ENCODE measurements at regions not wholly inside any gene's neighbourhood (a gene's known extent, or its start where the extent isn't known, plus 50 kb on each side); places are given as distances from the start of the nearest gene placed in this dataset.

- DNase-seq: no peak
Observed at GRCh38 chr2:238727585-238728329, 120.1 kb upstream of the TWIST2 start.

DNA sequence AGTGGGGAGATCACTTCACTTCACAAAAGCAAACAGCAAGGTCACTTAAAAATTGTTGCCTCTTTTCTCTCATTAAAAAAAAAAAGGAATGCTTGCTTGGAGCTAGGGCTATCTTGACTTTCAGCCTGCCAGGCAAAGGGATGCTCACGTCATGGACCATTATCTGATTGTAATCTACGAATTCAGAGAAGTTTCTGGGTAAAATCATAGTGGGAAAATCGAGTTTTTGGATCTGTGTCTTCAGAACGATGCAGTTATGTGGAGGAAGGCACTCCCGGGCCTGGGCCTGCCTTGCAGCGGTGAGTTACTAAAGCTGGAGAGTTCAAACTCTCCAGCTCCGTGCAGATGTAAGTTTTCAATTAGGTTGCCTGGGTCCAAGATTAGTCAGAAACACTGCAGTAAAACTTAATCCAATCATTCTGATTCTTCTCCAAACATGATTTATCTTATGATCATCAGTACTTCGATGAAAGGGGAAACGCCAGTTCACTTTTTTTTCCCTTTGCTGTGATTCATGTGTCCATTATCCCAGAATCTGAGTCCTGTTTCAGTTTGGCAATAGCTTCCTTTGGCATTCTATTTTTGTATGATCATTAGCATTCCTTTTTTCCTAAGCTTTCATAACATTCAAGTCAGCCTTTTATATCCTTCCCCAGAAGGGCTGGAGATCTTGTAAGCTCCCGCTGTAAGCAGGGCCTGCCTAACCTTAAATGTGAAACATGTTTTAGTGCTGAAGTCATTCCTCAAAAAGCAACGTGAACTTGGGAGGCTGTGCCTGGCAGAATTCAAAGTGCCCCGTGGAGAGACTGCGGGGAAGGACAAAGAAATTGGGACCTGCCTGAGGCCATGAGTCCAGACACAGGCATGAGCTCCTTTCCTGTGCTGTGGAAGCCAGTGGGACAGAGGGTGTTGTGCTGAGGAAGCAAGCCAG, 119.3 kb upstream of the TWIST2 start:
- no peak for DNase-seq

- no peak for DNase-seq
Observed at GRCh38 chr2:238729261-238729935, 118.5 kb upstream of the TWIST2 start.

DNA sequence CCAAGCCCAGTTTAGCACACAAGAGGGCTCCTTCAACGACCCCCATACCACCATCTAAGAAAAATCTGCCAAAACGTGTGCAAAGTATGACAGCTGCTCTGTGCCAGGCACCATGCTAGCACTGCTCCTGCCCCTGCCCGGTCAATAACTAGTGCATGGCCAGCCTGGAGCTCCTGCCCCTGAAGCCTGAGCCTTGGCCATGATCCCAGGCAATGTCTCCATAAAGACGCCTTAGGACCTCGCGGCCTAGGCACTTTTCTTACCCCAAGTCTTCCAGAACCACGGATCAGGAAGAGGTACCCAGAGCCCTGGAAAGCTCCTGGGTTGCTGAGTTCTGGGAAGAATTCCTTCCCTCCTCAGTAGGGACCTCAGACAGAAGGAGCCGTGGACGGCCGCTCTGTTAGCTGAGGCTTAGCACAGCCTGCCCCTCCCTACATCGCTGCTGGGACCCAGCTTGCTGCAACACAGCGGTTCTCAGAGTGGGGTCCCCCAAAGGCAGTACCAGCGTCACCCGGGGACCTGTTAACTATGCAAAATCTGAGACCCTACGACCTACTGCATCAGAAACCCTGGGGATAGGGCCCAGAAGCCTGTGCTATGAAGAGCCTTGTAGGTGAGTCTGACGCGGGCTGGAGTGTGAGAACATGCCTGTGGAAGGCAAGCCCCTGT, 117.8 kb upstream of the TWIST2 start:
- DNase-seq: no peak

GRCh38 chr2:238730881-238731280, 117.0 kb upstream of the TWIST2 start:
- no peak for DNase-seq

- DNase-seq: no peak
Observed at GRCh38 chr2:238731961-238732360, 115.9 kb upstream of the TWIST2 start.

DNA sequence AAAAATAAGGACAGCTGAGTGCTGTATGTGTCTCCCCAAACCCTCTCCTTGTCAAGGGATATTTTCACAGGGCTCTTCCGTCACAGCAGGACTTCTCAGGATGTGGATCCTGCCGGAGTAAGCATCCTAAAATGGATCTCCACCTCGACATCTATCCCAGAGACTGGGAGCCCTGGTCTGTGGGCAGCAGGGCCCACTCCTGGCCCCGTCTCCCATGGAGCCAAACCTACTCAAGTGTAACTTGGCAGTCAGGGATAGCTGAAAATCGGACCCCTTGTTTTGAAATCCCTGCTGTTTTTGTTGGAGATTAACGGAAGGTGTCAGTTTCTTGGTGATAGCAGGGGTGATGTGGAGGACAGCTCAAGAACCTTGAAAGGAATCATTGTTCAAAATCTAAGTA, 109.0 kb upstream of the TWIST2 start:
- DNase-seq: no peak

GRCh38 chr2:238739668-238740067, 108.2 kb upstream of the TWIST2 start:
- no peak for DNase-seq

GRCh38 chr2:238741277-238741676, 106.6 kb upstream of the TWIST2 start:
- no peak for DNase-seq

- no peak for DNase-seq
Observed at GRCh38 chr2:238742066-238742465, 105.8 kb upstream of the TWIST2 start.

DNA sequence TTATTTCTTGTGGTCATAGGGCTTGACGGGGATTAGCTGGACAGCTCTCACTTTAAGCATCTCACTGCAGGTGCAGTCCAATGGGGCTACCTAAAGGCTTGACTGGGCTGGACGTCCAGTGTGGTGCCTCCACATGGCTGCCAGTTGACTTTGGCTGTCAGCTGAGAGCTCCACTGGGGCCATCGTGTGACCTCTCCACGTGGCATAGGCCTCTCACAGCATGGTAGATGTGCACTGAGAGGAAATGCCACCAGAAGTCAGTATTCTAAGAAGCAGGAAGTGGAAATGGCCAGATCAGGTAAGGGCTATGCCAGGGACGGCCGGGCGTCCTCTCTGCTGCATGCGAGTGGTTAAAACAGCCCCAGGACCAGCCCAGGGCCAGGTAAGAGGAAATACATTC, 105.2 kb upstream of the TWIST2 start:
- no peak for DNase-seq

DNA sequence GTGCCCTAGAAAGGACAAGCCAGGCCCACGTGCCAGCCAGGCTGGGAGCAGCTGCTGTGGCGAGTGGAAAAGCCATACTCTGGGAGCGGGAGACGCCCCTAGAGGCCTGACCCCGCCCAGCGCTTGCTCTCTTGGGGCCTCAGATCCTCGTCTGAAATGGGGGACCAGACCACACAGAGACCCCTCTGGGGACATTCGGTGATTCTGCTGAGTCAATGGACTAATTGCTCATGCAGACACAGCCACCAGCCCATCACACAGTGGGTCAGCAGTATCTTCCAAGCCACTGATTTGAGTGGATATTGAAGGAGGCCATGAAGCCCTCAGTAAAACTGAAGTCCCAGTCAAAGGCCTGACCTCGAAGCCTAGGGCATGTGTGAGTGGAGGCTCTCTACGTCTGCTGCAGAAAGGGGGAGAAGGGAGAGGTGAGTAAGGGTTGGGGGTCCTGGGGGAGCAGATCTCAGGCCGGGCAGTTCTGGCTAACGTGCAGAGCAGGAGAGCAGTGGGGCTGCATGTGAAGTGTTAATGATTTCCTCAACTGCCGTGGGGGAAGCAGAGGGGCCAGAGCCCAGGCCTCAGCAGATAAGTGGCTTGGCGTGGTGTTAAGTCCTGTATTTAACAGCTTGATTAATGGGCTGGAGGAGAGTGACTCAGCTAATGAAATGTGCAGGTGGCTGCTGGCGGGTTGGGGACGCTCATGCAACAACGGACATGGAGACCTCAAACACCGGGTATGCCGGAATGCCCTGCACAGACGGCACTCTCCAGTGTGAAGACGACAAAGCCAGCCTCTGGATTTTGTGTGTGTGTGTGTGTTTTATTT, 104.4 kb upstream of the TWIST2 start:
- DNase-seq: no peak

GRCh38 chr2:238744951-238745350, 102.9 kb upstream of the TWIST2 start:
- DNase-seq: no peak

- no peak for DNase-seq
Observed at GRCh38 chr2:238745997-238746396, 101.9 kb upstream of the TWIST2 start.

GRCh38 chr2:238747114-238747513, 100.8 kb upstream of the TWIST2 start:
- DNase-seq: no peak

- no peak for DNase-seq
Observed at GRCh38 chr2:238747557-238747956, 100.3 kb upstream of the TWIST2 start.

DNA sequence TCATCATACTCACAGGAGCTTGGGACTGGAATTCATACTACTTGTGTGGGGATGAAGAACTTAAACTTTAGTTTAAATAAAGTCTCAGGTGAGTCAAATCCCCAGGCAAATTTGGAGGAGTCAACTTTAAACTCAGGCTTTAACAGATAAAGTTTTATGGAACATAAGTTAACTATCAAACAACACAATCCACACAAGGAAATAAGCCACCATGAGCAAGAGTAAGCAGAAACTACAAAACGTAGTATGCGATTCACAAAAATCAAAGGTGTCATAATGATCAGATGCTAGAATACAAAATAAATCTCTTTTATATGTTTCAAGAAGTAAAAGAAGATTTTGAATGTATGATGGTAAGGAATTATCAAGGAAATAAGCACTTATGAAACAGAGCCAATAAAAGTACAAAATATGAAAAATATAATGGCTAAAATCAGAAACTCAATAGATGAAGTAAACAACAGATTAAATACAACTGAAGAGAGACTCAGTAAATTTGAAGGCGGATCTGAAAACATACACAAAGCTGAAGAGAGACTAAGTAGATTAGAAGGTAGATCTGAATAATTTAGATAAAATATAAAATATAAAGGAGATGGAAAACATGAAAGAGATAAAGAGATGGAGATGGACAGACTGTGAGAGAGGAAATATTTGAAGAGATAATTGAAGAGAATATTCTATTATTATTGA, 97.5 kb upstream of the TWIST2 start:
- DNase-seq: no peak

- DNase-seq: peak; percentile 2
Observed at GRCh38 chr2:238754259-238754658, 93.6 kb upstream of the TWIST2 start.

DNA sequence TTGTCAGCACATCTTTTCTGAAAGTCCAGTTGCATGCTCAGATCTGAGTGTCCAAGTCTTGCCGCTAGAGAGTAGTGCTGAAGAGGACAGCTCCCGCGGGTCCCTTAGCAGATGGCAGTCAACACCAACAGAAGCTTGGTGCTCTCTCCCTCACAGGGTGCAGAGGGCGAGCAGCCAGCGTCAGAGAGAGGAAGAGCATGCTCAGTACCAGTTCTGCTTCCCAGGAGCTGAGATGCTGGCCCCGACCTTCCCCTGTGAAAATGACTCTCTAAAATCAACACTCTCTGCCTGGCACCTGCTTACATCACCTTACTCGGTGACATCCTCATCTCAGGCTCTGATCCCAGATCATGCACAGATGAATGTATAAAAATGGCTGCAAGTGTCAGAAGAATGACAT, 86.0 kb upstream of the TWIST2 start:
- no peak for DNase-seq

DNA sequence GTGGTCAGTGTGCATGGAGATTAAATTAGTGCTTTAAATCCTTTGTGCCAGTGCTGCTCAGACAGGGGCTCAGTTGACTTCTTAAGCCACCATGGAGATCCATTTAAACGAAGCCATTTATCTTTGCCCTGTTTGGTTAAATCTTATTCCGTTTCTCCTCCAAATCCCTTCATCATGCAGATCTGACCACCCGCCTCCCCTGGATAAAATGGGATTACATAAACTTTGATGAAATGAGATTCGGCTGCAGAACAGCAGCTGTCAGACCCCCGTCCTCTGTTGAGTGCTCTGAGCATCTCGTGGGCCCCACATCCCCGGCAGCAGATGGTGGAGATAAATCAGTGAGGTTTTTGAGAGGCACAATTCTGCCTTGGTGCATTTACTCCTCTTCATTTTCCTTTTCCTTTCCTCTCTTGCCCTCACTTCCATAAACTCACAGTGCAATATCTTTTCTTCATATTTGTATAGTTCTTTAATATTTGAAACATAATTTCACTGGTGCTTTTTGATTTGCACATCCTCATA, 84.4 kb upstream of the TWIST2 start:
- no peak for DNase-seq

- no peak for DNase-seq
Observed at GRCh38 chr2:238765590-238765989, 82.3 kb upstream of the TWIST2 start.
